Neural progenitor cell (in vitro differentiated cells): ENCODE measurements at regions not wholly inside any gene's neighbourhood (a gene's known extent, or its start where the extent isn't known, plus 50 kb on each side); places are given as distances from the start of the nearest gene placed in this dataset.

Experiments
- DNase-seq: peaks from one replicate; pipeline ENCODE4 v3.0.0-alpha.2; 2016; ENCODE audit warnings: low spot score
- H2AFZ ChIP-seq: fragments of 200-600 bp; sonication (generic); replicated peaks from 2 replicates; pipeline ENCODE4 v1.6.1; 2016; ENCODE audit warnings: antibody characterized with exemption
- H3F3A ChIP-seq: fragments of 200-600 bp; sonication (generic); 2 replicates; pipeline ENCODE4 v1.6.1; 2016; ENCODE audit warnings: antibody characterized with exemption, low read depth
- H3K27ac ChIP-seq: fragments of 200-600 bp; sonication (generic); 2 replicates; pipeline ENCODE4 v1.5.1; 2016; ENCODE audit warnings: mild to moderate bottlenecking
- H3K27me3 ChIP-seq: fragments of 200-600 bp; sonication (generic); 2 replicates; pipeline ENCODE4 v1.6.1; 2016; ENCODE audit warnings: mild to moderate bottlenecking, moderate library complexity
- H3K36me3 ChIP-seq: fragments of 200-600 bp; sonication (generic); 2 replicates; pipeline ENCODE4 v1.5.1; 2016
- H3K4me1 ChIP-seq: fragments of 200-600 bp; sonication (generic); 2 replicates; pipeline ENCODE4 v1.6.1; 2016; ENCODE audit warnings: mixed run types
- H3K4me2 ChIP-seq: fragments of 200-600 bp; sonication (generic); 2 replicates; pipeline ENCODE4 v1.6.1; 2016
- H3K4me3 ChIP-seq: fragments of 200-600 bp; sonication (generic); 2 replicates; pipeline ENCODE4 v1.5.1; 2016
- H3K79me2 ChIP-seq: fragments of 200-600 bp; sonication (generic); 2 replicates; pipeline ENCODE4 v1.6.1; 2016; ENCODE audit warnings: low read depth
- H3K9ac ChIP-seq: fragments of 200-600 bp; sonication (generic); 2 replicates; pipeline ENCODE4 v1.6.1; 2016
- H3K9me3 ChIP-seq: fragments of 200-600 bp; sonication (generic); 2 replicates; pipeline ENCODE4 v1.5.1; 2016; ENCODE audit warnings: low read depth
- H4K20me1 ChIP-seq: fragments of 200-600 bp; sonication (generic); 2 replicates; pipeline ENCODE4 v1.6.1; 2016; ENCODE audit warnings: low read depth
- H3K27ac Mint-ChIP-seq: 3 replicates; pipeline ENCODE4 v1.8.0; 2021; ENCODE audit warnings: mixed read lengths
- H3K27me3 Mint-ChIP-seq: 2 replicates; pipeline ENCODE4 v1.8.0; 2022; ENCODE audit warnings: low read depth, mild to moderate bottlenecking, inconsistent platforms, moderate library complexity, mixed read lengths; ENCODE audit not compliant: insufficient read depth
- H3K36me3 Mint-ChIP-seq: 3 replicates; pipeline ENCODE4 v1.8.0; 2021; ENCODE audit warnings: mixed read lengths
- H3K4me1 Mint-ChIP-seq: 3 replicates; pipeline ENCODE4 v1.8.0; 2021; ENCODE audit warnings: mixed read lengths
- H3K4me3 Mint-ChIP-seq: 3 replicates; pipeline ENCODE4 v1.8.0; 2021; ENCODE audit warnings: mild to moderate bottlenecking, moderate library complexity, mixed read lengths
- H3K9me3 Mint-ChIP-seq: 3 replicates; pipeline ENCODE4 v1.8.0; 2020; ENCODE audit warnings: mixed read lengths
- CTCF ChIP-seq: fragments of 200-600 bp; sonication (generic); IDR thresholded peaks from 2 replicates; pipeline ENCODE4 v1.5.1; 2017; ENCODE audit warnings: antibody characterized with exemption, mild to moderate bottlenecking
- EZH2 ChIP-seq: fragments of 200-600 bp; sonication (generic); IDR thresholded peaks from 2 replicates; pipeline ENCODE4 v1.6.1; 2017; ENCODE audit warnings: antibody characterized with exemption, mild to moderate bottlenecking, moderate library complexity
- EZH2phosphoT487 ChIP-seq: fragments of 200-600 bp; sonication (generic); IDR thresholded peaks from 2 replicates; pipeline ENCODE4 v1.6.1; 2017; ENCODE audit warnings: antibody characterized with exemption

- Histone ChIP-seq H3K9me3 (no peaks in the 10 kb centered on the region), H4K20me1 (no peaks in the 10 kb centered on the region), H3F3A (no peaks in the 10 kb centered on the region), H3K79me2 (no peaks in the 10 kb centered on the region), H3K27ac (no peak overlapping the region), H3K36me3 (no peaks in the 10 kb centered on the region), H3K4me3 (no peak overlapping the region), H3K4me2 (no peak overlapping the region), H2AFZ (no peak overlapping the region), H3K4me1 (peaks cover 12% of the 10 kb centered on the region), H3K9ac (no peak overlapping the region), H3K27me3 (no peaks in the 10 kb centered on the region)
- DNase-seq: no peak
- Mint-ChIP-seq H3K9me3 (no peaks in the 10 kb centered on the region), H3K36me3 (no peaks in the 10 kb centered on the region), H3K4me3 (no peak overlapping the region), H3K27ac (peak overlapping the region; percentile 7), H3K4me1 (peaks cover 25% of the 10 kb centered on the region), H3K27me3 (peaks cover 2% of the 10 kb centered on the region)
- TF ChIP-seq EZH2phosphoT487: no peak
- TF ChIP-seq EZH2: no peak
- TF ChIP-seq CTCF: no peak
Observed at GRCh38 chr3:177835008-177835407, 637.7 kb upstream of the TBL1XR1 start.

GRCh38 chr3:177835917-177836316, 638.6 kb upstream of the TBL1XR1 start:
- Histone ChIP-seq H3F3A (no peaks in the 10 kb centered on the region), H3K4me3 (no peak overlapping the region), H3K27ac (no peak overlapping the region), H3K4me1 (peaks cover 12% of the 10 kb centered on the region), H3K36me3 (no peaks in the 10 kb centered on the region), H3K9ac (no peak overlapping the region), H3K79me2 (no peaks in the 10 kb centered on the region), H3K9me3 (no peaks in the 10 kb centered on the region), H2AFZ (no peak overlapping the region), H3K27me3 (no peaks in the 10 kb centered on the region), H4K20me1 (no peaks in the 10 kb centered on the region), H3K4me2 (no peak overlapping the region)
- Mint-ChIP-seq H3K4me3 (no peak overlapping the region), H3K27me3 (peaks cover 2% of the 10 kb centered on the region), H3K36me3 (no peaks in the 10 kb centered on the region), H3K4me1 (peaks cover 25% of the 10 kb centered on the region), H3K27ac (no peak overlapping the region), H3K9me3 (no peaks in the 10 kb centered on the region)
- TF ChIP-seq CTCF (no peak), EZH2 (no peak), EZH2phosphoT487 (no peak)
- DNase-seq: no peak

- H3K36me3 ChIP-seq: no peaks in the 10 kb centered on the region
- H2AFZ ChIP-seq: no peak overlapping the region
- DNase-seq: no peak
- H4K20me1 ChIP-seq: no peaks in the 10 kb centered on the region
- H3K9me3 ChIP-seq: no peaks in the 10 kb centered on the region
- no peak overlapping the region for H3K4me3 Mint-ChIP-seq
- TF ChIP-seq CTCF (no peak), EZH2 (no peak), EZH2phosphoT487 (no peak)
- no peaks in the 10 kb centered on the region for H3K36me3 Mint-ChIP-seq
- peaks cover 12% of the 10 kb centered on the region for H3K4me1 ChIP-seq
- H3F3A ChIP-seq: no peaks in the 10 kb centered on the region
- no peak overlapping the region for H3K4me2 ChIP-seq
- no peak overlapping the region for H3K27ac ChIP-seq
- no peaks in the 10 kb centered on the region for H3K9me3 Mint-ChIP-seq
- H3K27me3 ChIP-seq: no peaks in the 10 kb centered on the region
- H3K9ac ChIP-seq: no peak overlapping the region
- H3K4me1 Mint-ChIP-seq: peaks cover 25% of the 10 kb centered on the region
- no peaks in the 10 kb centered on the region for H3K79me2 ChIP-seq
- no peak overlapping the region for H3K4me3 ChIP-seq
- H3K27me3 Mint-ChIP-seq: peaks cover 2% of the 10 kb centered on the region
- H3K27ac Mint-ChIP-seq: no peak overlapping the region
Observed at GRCh38 chr3:177836671-177837070, 639.4 kb upstream of the TBL1XR1 start.
